GM21737 (cell line): ENCODE measurements at regions not wholly inside any gene's neighbourhood (a gene's known extent, or its start where the extent isn't known, plus 50 kb on each side); places are given as distances from the start of the nearest gene placed in this dataset.
"Not testable (repeated sequence)": the region's sequence is repeated elsewhere in the genome, so short reads cannot be mapped to it uniquely, and the experiment has no call there.

Source experiments
- ATAC-seq: cut with Tn5 transposase; IDR thresholded peaks from one replicate; pipeline ENCODE4 v1.9.1; 2021; ENCODE audit warnings: mild to moderate bottlenecking, moderate library complexity; ENCODE audit not compliant: unreplicated experiment

DNA sequence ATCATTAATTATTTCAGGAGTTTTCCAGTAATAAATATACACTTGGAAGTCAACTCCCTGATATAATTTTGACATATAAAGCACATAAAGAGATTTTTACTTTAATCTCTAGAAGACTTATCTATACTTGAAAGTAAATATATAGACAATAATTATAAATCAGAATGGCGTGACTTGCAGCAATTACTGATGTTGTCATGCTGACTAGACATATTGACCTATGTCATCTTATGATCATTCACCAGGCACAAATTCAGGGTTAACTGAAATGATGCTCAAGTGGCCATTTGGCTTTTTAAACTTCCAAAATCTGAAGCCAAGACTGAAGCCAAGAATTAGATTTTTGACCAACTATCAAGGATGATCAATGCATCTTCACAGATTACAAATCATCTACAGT, 192.2 kb downstream of the MCHR2 start:
- ATAC-seq = no peak

DNA sequence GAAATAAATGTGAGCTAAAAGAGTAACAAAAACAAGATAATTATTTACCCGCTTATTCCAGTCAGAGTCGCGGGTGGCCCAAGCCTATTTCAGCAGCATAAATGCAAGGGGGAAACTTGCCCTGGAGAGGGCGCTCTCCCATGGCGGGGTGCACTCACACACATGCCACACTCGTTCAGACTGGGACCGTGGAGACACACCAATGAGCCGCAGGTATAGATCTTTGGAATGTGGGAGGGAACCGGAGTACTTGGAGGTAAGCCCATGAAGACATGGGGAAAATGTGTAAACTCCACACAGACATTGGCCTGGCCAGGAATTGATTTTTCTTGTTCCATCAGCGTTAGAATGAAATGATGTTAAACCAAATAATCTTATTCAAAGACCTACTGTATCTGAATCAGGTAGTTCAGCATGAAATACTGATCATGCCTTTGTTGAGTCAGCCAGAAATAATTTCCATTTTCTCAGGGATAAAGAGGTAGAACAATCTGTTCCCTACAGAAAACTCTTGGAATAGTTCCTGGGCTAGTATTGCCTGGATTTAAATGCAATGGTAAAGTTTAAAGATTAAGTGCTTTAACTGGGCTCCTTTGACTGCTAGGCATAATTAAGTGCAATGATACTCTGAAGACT, 191.5 kb downstream of the MCHR2 start:
- no peak for ATAC-seq

DNA sequence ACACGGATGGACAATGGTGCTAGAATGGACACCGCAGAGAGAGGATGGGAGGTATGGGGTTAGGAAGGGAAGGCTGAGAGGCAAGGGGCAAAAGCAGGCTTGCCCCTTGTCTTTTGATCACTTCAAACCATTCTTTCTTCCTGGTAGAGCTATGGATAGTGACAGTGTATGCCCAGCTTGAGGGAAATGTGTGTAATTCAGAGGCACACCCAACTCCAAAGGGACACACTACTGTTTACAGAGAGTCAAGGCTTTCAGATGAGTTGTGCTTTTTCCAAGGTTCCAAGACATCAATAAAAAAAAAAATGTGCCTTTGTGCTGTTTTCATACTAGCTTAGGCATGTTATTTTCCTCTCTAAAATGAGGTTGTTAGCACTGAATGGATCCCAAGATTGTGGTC, 185.0 kb downstream of the MCHR2 start:
- no peak for ATAC-seq

DNA sequence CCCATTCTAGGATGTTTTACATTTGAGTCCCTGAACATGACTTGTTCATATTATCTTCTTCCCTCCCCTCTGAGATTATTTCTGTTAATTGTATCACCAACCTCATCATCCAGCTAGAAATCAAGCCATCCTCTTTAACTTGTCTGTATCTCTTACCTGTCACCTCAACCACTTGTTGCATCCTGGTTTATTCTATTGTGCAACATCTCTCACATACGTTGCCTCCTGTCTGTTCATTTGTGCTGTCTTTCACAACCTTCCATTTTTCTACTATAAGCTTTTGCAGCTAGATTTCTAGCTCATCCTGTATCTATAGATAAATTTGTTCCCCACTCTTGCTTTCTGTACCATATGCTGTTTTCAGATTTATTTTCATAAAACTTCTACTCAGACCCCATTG, 183.7 kb downstream of the MCHR2 start:
- no peak for ATAC-seq

DNA sequence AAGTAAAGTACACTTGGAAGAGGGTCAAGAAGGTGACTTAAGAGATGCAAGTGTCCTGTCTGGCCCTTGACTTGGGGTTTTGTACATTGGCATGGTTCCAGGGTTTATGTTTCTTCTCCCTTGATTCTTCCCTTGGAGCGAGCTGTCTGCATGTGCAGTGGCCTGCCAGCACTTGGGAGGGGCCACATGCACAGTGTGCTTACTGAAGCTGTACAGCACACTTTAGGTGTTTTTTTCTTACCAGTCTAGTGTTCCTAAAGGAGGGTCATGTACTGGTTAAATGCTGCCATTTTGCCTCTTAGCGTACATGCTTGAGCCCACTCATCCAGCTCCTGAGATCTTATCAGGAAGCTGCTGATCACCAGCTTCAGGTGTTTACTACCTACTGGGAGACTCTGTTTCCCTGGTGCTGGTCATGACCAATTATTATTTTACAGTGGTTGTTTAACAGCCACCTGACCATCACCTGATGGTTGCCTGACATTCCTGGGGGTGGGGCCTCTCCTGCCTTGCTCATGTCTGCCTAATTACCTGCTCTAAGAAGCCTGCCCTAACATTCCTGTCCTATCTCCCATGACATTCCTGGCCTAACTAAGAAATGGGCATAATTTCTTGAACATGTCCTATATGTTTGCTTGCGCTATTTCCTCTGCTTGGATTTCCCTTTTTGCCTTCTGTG, 182.9 kb downstream of the MCHR2 start:
- no peak for ATAC-seq

DNA sequence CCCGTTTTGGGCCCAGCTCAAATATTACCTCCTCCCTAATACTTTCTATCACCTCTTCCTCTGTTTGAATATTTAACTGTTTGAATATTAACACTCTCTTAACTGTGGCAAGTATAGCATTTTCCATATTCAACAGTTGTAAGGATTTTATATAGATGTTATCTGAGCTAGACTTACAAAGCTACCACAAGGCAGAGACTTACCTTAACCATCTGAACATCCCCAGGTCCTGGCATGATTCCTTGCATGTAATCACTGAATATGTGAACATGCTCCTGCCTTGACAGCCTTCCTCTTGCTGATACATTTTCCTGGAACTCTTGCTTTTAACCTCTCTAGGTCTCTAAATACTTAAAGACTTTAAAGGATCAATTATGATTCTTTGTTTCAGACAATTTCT, 182.4 kb downstream of the MCHR2 start:
- no peak for ATAC-seq

DNA sequence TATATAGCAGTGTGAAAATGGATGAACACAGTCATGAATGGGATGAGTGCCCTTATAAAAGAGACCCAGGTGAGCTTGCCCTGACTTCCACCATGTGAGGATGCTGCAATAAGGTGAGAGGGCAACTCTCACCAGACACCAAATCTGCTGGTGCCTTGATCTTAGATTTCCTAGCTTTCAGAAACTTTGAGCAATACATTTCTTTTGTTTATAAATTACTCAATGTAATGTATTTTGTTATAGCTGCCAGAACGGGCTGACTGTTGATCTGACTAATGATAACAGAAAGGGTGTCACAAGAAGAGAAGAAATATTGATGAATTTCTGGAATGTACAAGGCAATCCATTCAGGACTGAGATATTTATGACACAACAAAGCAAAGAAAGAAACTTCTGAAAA, 180.5 kb downstream of the MCHR2 start:
- no peak for ATAC-seq

DNA sequence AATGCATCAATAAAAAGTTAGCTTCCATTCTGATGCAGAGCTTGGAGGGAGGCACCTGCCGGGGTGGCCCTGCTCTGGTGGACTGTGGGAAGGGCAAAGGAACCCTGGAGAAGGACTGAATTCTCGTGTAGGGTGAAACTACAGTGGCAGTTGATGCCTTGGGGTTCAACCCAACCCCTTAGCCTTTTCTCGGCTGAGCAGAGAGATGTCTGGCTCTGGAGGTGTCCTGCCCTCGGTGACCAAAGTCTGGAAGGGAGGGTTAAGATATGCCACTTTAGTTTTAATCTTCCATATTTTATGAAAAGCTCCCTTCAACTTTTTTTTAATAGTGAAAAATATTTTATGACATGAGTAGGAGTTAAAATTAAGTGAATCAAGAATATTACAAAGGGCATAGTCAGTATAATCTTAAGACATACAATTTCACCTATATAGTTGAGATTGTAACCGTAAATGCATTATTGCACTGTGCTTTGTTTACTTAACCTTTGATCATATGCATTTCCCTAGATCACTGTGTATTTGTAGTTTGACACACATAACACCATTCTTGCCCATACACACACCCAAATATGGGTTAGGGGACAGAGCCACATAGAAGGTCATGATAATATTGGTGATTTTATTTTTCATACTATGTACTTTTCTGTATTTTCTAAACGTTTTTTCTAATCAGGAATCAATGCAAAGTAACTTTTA, 179.6 kb downstream of the MCHR2 start:
- no peak for ATAC-seq

DNA sequence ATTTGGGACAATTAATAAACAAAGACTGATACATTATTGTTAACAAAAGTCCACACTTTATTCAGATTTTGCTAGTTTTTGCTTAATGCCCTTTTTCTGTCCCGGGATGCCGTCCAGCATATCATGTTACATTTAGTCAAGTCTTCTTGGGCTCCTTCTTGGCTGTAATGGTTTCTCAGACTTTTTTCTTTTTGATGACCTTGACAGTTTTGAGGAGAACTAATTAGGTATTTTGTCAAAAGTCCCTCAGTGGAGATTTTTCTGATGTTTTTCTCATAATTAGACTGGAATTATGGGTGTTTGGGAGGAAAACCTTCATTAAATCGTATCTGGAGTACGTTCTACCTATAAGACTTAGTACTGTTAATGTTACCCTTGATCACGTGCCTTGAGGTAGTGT, 177.2 kb downstream of the MCHR2 start:
- no peak for ATAC-seq

DNA sequence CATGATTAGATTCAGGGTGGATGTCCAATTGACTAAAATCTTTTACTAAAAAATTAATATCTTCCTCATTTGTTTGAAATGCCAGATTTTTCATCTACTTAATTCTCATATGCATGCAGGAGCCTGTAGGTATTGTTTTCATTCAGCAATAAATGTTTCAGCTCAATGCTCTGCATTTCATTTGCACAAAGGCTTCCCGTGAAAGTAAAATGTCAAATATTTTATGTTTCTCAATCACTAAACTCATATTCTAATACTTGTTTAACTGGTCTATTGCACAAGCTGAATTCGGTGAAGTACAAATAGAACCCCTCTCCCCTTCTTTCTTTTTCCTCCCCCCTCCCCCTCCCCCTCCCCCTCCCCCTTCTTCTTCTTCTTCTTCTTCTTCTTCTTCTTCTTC, 175.9 kb downstream of the MCHR2 start:
- ATAC-seq = no peak

DNA sequence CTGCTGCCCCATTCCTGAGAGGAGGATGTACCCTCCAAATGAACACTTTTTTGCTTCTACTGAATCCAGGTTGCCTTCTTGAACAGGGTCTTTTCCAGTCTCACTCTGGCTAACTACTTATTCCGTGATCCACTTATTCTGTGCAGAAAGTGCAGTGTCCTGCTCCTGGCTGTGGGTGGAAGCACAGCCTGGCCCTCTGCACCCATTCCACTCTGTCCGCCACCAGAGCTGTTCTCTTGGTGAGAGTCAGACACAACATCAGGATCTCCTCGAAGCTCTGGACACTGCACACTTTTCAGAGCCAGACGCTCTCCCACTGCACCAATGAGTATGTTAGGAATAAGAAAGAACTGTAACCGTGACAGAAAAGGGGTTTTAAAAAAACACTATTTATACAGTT, 174.2 kb downstream of the MCHR2 start:
- ATAC-seq = no peak

DNA sequence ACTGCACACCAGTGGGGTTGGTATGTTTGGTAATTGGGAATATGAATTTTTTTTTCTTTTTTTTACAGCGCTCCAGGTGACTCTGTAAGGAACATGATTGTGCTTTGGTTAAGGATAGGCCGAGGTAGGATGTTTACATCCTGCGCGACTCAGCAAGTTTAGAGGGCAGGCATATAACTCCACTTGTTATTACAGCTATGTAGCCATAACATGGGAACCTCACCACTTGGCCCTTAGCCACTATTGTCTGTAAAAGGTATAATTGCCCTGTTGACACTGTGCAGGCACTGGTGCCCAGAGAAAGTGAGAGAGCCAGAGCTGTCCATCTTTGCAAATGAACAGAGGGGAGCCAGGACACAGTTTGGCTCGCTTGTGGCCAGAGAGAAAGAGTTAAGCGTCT, 172.9 kb downstream of the MCHR2 start:
- no peak for ATAC-seq

DNA sequence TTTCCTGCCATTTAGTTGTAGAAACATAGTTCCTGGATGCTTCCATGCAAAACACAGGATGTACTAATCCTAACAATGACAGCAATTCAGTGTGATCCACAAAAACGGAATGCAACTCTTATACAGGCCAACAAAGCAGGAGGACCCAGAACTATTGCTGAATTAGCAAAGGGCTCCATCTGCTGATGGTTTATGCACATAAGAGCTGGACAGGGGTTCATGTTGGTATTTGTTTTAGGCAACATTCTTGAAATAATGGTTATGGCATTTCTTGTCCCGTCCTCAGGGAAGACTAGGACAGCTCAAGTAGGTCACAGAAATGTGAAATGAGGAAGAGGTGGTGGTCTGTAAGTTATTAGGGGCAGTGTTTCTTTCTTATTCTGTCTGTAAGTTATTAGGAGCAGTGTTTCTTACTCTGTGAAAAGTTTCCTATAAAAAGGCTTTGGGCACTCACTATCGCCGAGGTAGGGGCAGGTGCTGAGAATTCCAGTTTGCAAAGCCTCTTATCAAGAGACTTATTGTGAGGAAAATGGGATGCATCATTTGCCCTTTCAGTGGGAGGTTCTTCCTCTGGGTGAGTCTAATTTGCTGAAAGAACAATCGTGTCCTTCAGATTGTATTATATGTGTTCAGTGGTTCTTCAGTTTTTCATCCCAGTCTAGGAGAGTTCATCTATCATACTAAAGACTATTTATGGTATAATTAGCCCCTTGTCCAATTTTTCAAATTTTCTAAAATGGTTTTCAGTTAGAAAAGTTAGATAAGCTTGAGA, 171.1 kb downstream of the MCHR2 start:
- peak; percentile 69 for ATAC-seq

DNA sequence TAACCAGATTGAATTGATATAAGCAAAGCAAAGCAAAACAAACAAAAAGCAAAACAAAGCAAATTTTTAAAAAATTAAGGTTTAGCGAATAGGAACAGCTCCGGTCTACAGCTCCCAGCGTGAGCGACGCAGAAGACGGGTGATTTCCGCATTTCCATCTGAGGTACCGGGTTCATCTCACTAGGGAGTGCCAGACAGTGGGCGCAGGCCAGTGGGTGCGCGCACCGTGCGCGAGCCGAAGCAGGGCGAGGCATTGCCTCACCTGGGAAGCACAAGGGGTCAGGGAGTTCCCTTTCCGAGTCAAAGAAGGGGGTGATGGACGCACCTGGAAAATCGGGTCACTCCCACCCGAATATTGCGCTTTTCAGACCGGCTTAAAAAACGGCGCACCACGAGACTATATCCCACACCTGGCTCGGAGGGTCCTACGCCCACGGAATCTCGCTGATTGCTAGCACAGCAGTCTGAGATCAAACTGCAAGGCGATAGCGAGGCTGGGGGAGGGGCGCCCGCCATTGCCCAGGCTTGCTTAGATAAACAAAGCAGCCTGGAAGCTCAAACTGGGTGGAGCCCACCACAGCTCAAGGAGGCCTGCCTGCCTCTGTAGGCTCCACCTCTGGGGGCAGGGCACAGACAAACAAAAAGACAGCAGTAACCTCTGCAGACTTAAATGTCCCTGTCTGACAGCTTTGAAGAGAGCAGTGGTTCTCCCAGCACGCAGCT, 170.3 kb downstream of the MCHR2 start:
- ATAC-seq = not testable (repeated sequence)

DNA sequence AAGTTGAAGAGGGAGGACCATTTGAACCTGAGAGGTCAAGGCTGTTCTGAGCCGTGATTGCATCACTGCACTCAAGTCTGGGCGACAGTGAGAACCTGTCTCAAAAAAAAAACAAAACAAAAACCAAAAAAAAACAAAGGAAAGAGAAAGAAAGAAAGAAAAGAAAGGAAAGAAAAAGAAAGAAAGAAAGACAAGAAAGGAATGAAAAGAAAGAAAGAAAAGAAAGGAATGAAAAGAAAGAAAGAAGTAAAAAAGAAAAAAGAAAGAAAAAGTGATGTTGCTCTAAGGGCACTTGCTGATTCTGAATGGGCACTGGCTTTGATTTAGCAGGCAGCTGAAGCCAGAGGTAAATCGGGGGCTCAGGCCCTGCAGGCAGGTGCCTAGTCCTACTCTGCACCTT, 161.0 kb downstream of the MCHR2 start:
- no peak for ATAC-seq

DNA sequence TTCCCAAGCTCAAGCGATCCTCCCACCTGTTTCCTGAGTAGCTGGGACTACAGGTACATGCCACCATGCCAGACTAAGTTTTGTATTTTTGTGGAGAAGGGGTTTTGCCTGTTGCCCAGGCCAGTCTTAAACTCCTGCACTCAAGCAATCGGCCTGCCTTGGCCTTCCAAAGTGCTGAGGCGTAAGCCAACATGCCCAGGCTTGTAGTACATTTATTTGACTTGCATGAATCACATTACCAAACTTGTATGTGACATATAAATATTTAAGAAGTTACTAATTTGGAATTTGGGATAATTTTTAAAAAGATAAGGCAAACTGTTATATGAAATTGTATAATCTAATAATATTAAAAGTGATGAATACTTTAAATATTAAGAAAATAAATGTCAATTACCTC, 157.6 kb downstream of the MCHR2 start:
- no peak for ATAC-seq

DNA sequence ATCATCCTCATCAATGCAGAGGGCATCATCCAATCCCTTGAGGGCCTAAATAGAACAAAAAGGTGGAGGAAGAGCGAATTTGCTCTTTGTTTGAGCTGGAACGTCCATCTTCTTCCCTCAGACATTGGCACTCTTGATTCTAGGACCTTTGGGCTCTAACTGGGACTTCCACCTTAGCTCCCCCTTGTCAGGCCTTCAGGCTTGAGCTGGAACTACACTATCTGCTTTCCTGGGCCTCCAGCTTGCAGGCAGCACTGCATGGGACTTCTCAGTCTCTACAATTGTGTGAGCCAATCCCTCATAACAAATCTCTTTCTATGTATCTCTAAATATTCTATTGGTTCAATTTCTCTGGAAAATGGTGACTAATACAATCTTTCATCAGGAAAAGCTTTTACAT, 155.4 kb downstream of the MCHR2 start:
- ATAC-seq = no peak

DNA sequence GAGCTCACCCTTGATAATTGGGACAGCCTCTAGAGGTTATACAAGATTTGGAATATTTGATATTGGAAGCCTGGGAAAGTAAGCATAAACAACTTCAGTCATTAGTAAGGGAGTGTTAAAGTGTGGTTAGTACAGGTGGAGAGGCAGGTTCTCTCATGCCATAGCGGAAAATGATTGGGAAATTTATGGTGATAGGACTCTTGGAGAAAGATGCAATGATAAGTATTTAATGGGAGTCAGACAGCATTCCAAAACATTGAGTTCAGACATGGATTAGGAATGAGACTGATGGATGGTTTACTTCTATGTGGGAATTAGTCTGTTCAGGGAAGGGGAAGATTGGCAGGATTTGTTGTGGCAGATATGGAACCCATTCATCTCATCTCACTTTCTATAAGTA, 152.7 kb downstream of the MCHR2 start:
- no peak for ATAC-seq

DNA sequence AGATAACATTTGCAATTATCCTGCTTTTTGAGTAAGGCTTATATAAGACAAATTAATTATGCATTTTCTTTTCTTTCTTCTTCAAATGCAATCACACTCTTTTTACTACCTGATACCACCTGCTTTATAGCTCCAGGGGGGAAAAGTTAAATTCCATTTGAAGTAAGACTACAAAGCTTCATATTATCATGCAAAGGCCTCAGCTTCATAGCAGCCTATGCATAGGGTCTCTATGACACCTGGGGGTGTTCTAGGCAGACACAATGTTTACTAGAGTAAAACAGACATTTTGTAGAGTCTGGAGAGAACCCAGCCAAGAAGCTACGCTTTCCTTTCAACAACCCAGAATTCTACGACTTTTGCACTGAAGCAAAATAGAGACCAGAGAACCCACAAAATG, 148.0 kb downstream of the MCHR2 start:
- no peak for ATAC-seq

DNA sequence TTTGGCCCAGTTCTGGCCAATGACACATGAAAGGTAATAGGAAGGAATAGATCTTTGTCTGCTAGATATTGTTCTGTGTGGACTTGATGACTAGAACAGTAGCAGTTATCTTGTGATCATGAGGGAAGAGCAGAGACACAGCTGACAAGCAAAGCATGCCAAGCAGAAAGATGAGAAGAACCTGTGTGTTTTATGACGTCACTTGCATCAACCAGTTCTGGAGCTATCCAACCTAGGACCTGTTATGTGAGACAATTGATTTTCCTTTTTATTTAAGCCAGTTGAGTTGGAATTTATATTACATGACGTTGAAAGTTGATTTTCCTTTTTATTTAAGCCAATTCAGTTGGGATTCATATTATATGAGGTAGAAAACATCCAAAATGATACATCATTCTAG, 143.2 kb downstream of the MCHR2 start:
- no peak for ATAC-seq

DNA sequence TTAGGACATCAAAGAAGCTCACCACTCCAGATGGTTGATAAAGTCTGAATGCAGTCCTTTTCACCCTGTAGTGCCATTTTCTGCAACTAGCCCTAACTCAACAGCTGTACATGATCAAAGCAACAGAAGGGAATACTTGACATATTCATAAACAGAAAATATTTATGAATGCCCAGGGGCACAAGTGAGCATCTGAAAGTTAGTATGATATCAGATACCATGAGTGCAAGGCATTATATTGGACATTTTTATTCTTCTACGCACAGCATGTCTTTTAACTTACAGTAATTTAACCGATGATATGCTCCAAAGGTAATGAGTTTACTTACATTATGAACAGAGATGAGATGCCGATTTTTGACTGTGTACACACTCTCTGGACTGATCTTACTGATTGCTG, 142.0 kb downstream of the MCHR2 start:
- ATAC-seq = no peak
